H9 (cell line): ENCODE measurements at regions not wholly inside any gene's neighbourhood (a gene's known extent, or its start where the extent isn't known, plus 50 kb on each side); places are given as distances from the start of the nearest gene placed in this dataset.

Experiments
- DNase-seq: peaks from one replicate; pipeline ENCODE4 v3.0.0-alpha.2; 2017
- H2AFZ ChIP-seq: one replicate; pipeline ENCODE4 v1.6.1; 2013; ENCODE audit warnings: mild to moderate bottlenecking, low read length, control low read depth, moderate library complexity
- H2AK5ac ChIP-seq: 2 replicates; pipeline ENCODE4 v1.6.1; 2013; ENCODE audit warnings: low read length, control low read depth, mixed read lengths; ENCODE audit not compliant: insufficient read length
- H2BK120ac ChIP-seq: one replicate; pipeline ENCODE4 v1.6.1; 2013; ENCODE audit warnings: low read depth, mild to moderate bottlenecking, low read length, control low read depth, inconsistent platforms; ENCODE audit not compliant: poor library complexity, severe bottlenecking
- H2BK12ac ChIP-seq: 2 replicates; pipeline ENCODE4 v1.6.1; 2013; ENCODE audit warnings: low read length, control low read depth, mixed read lengths, low read depth; ENCODE audit not compliant: insufficient read length
- H2BK15ac ChIP-seq: 2 replicates; pipeline ENCODE4 v1.6.1; 2013; ENCODE audit warnings: low read depth, low read length, control low read depth
- H2BK20ac ChIP-seq: one replicate; pipeline ENCODE4 v1.6.1; 2013; ENCODE audit warnings: low read depth, mild to moderate bottlenecking, low read length, control low read depth, inconsistent platforms; ENCODE audit not compliant: poor library complexity, severe bottlenecking
- H2BK5ac ChIP-seq: 2 replicates; pipeline ENCODE4 v1.6.1; 2013; ENCODE audit warnings: low read length, control low read depth, mixed read lengths; ENCODE audit not compliant: insufficient read length
- H3K14ac ChIP-seq: 2 replicates; pipeline ENCODE4 v1.6.1; 2013; ENCODE audit warnings: low read length, control low read depth; ENCODE audit not compliant: insufficient read depth
- H3K18ac ChIP-seq: 2 replicates; pipeline ENCODE4 v1.6.1; 2013; ENCODE audit warnings: low read depth, mild to moderate bottlenecking, mixed read lengths, low read length, control low read depth; ENCODE audit not compliant: insufficient read length
- H3K23ac ChIP-seq: 2 replicates; pipeline ENCODE4 v1.6.1; 2013; ENCODE audit warnings: low read length, control low read depth, mixed read lengths, low read depth; ENCODE audit not compliant: insufficient read length
- H3K23me2 ChIP-seq: 2 replicates; pipeline ENCODE4 v1.6.1; 2013; ENCODE audit warnings: low read depth, mild to moderate bottlenecking, mixed read lengths, low read length, control low read depth; ENCODE audit not compliant: insufficient read length, poor library complexity, severe bottlenecking
- H3K27ac ChIP-seq: 2 replicates; pipeline ENCODE4 v1.5.1; 2013; ENCODE audit warnings: low read length, control low read depth, mixed read lengths, low read depth; ENCODE audit not compliant: insufficient read length
- H3K27me3 ChIP-seq: 2 replicates; pipeline ENCODE4 v1.6.1; 2013; ENCODE audit warnings: low read length, control low read depth, inconsistent platforms; ENCODE audit not compliant: insufficient read depth
- H3K4ac ChIP-seq: 2 replicates; pipeline ENCODE4 v1.6.1; 2013; ENCODE audit warnings: low read depth, mild to moderate bottlenecking, control low read depth, inconsistent platforms, low read length, moderate library complexity
- H3K4me1 ChIP-seq: 2 replicates; pipeline ENCODE4 v1.6.1; 2013; ENCODE audit warnings: low read length, control low read depth, inconsistent platforms; ENCODE audit not compliant: insufficient read depth
- H3K4me2 ChIP-seq: 2 replicates; pipeline ENCODE4 v1.6.1; 2013; ENCODE audit warnings: low read length, control low read depth, mixed read lengths; ENCODE audit not compliant: insufficient read length, insufficient read depth
- H3K56ac ChIP-seq: 2 replicates; pipeline ENCODE4 v1.6.1; 2013; ENCODE audit warnings: low read depth, mild to moderate bottlenecking, mixed read lengths, low read length, control low read depth; ENCODE audit not compliant: insufficient read length
- H3K79me1 ChIP-seq: 2 replicates; pipeline ENCODE4 v1.6.1; 2013; ENCODE audit warnings: low read depth, mild to moderate bottlenecking, moderate library complexity, low read length, control low read depth, inconsistent platforms; ENCODE audit not compliant: insufficient read depth, poor library complexity, severe bottlenecking
- H3K79me2 ChIP-seq: 2 replicates; pipeline ENCODE4 v1.6.1; 2013; ENCODE audit warnings: low read length, control low read depth, inconsistent platforms; ENCODE audit not compliant: insufficient read depth
- H3K9ac ChIP-seq: 2 replicates; pipeline ENCODE4 v1.6.1; 2013; ENCODE audit warnings: low read length, control low read depth, mixed read lengths; ENCODE audit not compliant: insufficient read length; ENCODE audit errors: extremely low read depth
- H3K9me3 ChIP-seq: one replicate; pipeline ENCODE4 v1.6.1; 2013; ENCODE audit warnings: low read depth, low read length, inconsistent platforms; ENCODE audit not compliant: control insufficient read depth
- H3T11ph ChIP-seq: one replicate; pipeline ENCODE4 v1.6.1; 2013; ENCODE audit warnings: mild to moderate bottlenecking, low read length, control low read depth, inconsistent platforms
- H4K20me1 ChIP-seq: one replicate; pipeline ENCODE4 v1.6.1; 2013; ENCODE audit not compliant: control insufficient read depth, insufficient read length, insufficient read depth
- H4K5ac ChIP-seq: 2 replicates; pipeline ENCODE4 v1.6.1; 2013; ENCODE audit warnings: low read depth, mild to moderate bottlenecking, mixed read lengths, low read length, control low read depth; ENCODE audit not compliant: insufficient read length
- H4K8ac ChIP-seq: replicated peaks from 2 replicates; pipeline ENCODE4 v1.6.1; 2013; ENCODE audit warnings: low read length, control low read depth, mixed read lengths, low read depth; ENCODE audit not compliant: insufficient read length
- H4K91ac ChIP-seq: 2 replicates; pipeline ENCODE4 v1.6.1; 2013; ENCODE audit warnings: low read depth, mild to moderate bottlenecking, moderate library complexity, mixed read lengths, low read length, control low read depth; ENCODE audit not compliant: insufficient read length
- H3K27ac Mint-ChIP-seq, 3 experiments: 2 replicates in 2 of 3; 3 replicates in 1 of 3; pipeline ENCODE4 v1.8.0; 2020 to 2021; ENCODE audit warnings: mixed read lengths in 3 of 3, mild to moderate bottlenecking in 1 of 3, moderate library complexity in 1 of 3
- H3K27me3 Mint-ChIP-seq: 2 replicates; pipeline ENCODE4 v1.8.0; 2021; ENCODE audit warnings: low read depth, mild to moderate bottlenecking, moderate library complexity, mixed read lengths
- H3K36me3 Mint-ChIP-seq, 3 experiments: 2 replicates in 2 of 3; 3 replicates in 1 of 3; pipeline ENCODE4 v1.8.0; 2020 to 2021; ENCODE audit warnings: low read depth in 3 of 3, mixed read lengths in 3 of 3; ENCODE audit not compliant: insufficient read depth in 1 of 3
- H3K4me1 Mint-ChIP-seq, 2 experiments: 2 replicates each; pipeline ENCODE4 v1.8.0; 2020; ENCODE audit warnings: mixed read lengths in 2 of 2
- H3K4me3 Mint-ChIP-seq, 2 experiments: 2 replicates in 1 of 2; 3 replicates in 1 of 2; pipeline ENCODE4 v1.8.0; 2020 to 2021; ENCODE audit warnings: mild to moderate bottlenecking in 2 of 2, mixed read lengths in 2 of 2, moderate library complexity in 1 of 2
- H3K9me3 Mint-ChIP-seq, 2 experiments: 2 replicates in 1 of 2; 3 replicates in 1 of 2; pipeline ENCODE4 v1.8.0; 2020; ENCODE audit warnings: mild to moderate bottlenecking in 2 of 2, mixed read lengths in 2 of 2, moderate library complexity in 1 of 2
- WGBS: extraction: QIAGEN DNeasy Blood & Tissue Kit; methylation state at CpG from one replicate; pipeline ENCODE4 v1.1.7; 2013; ENCODE audit warnings: missing lambda C conversion rate, low lambda C conversion rate, mixed read lengths; ENCODE audit not compliant: insufficient read length; ENCODE audit errors: extremely low coverage; 5-methylcytosine and 5-hydroxymethylcytosine counted together
- TF ChIP-seq, protein P1 (sequence below): fragments of 200-600 bp; sonication (generic); conservative IDR thresholded peaks from 3 replicates; pipeline ENCODE4 v1.8.0; 2021; ENCODE audit warnings: antibody characterized with exemption, mild to moderate bottlenecking

DNA sequence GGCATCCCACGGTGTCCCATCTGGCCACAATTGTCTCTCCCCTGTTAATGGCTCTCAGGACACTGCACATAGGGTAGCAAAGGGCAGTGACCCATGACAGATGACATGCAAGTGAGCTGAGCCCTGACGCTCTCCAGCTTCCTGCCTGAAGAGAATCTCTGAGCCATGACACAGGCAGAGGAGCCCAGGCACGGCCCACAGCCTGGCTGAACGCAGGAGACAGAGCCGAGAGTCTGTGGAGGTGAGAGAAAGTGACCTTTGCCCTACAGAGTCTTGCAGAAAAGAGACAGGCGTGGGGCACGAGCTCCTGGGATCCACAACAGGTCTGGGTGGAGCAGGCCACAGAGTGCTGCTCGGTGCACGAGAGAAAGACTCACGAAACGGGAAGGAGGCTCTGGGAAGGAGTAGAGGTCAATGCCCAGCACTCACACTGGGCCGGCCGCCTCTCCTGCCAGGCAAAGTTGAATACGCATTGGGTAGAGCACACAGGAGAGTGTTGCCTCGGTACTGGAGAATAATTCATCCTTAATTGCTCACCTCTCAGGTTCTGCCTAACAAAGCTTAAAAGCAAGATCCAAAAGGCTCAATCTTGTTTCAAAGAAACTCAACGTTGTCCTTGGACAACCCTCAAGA lies 90.3 kb downstream of the MRPL36 start:
- no peaks in the 10 kb centered on the region; a peak in 1 of 5 replicates for H3K9me3 Mint-ChIP-seq

More for the DNA sequence above, 90.3 kb downstream of the MRPL36 start:
- peak overlapping the region; percentile 30 for H3K18ac ChIP-seq
- no peak overlapping the region for H2BK120ac ChIP-seq
- H3K23me2 ChIP-seq = no peaks in the 10 kb centered on the region
- no peaks in the 10 kb centered on the region for H3K79me1 ChIP-seq
- no peak overlapping the region for H2BK20ac ChIP-seq
- H3K9ac ChIP-seq = no peak overlapping the region
- H3K4me1 ChIP-seq = no peaks in the 10 kb centered on the region; the same call in 1 of the 2 replicates
- no peak overlapping the region for H3K4ac ChIP-seq
- no peak overlapping the region for H2BK15ac ChIP-seq
- H3K4me1 Mint-ChIP-seq = peaks cover 10 to 11% of the 10 kb centered on the region in 2 experiments
- H3K27me3 ChIP-seq = no peaks in the 10 kb centered on the region; the same call in 1 of the 2 replicates
- H3T11ph ChIP-seq = no peak overlapping the region
- no peaks in the 10 kb centered on the region for H3K9me3 ChIP-seq
- H2AK5ac ChIP-seq = no peak overlapping the region
- peaks cover 0 to 4% (median 0%) of the 10 kb centered on the region in 3 experiments; a peak in 2 of 7 replicates for H3K36me3 Mint-ChIP-seq
- no peak overlapping the region for H3K56ac ChIP-seq
- peak overlapping the region; percentile 39; the same call in 1 of the 2 replicates for H3K14ac ChIP-seq
- H4K8ac ChIP-seq = no peak overlapping the region
- H3K27ac ChIP-seq = no peak overlapping the region
- H4K20me1 ChIP-seq = no peaks in the 10 kb centered on the region
- WGBS = no CpG with 5 or more reads among the region's 16 CpGs
- peaks cover 27% of the 10 kb centered on the region for H3K27me3 Mint-ChIP-seq
- H3K27ac Mint-ChIP-seq = peak overlapping the region in 2 of 3 experiments; percentile 27 to 85; a peak in 1 of 7 replicates
- no peak overlapping the region for H2BK5ac ChIP-seq
- H4K91ac ChIP-seq = no peak overlapping the region
- no peak overlapping the region for H4K5ac ChIP-seq
- H3K79me2 ChIP-seq = no peaks in the 10 kb centered on the region
- peak overlapping the region; percentile 51 for H3K4me2 ChIP-seq
- no peak overlapping the region for H2BK12ac ChIP-seq
- H3K4me3 Mint-ChIP-seq = peak overlapping the region; percentile 75 to 85
- TF ChIP-seq, protein P1, sequence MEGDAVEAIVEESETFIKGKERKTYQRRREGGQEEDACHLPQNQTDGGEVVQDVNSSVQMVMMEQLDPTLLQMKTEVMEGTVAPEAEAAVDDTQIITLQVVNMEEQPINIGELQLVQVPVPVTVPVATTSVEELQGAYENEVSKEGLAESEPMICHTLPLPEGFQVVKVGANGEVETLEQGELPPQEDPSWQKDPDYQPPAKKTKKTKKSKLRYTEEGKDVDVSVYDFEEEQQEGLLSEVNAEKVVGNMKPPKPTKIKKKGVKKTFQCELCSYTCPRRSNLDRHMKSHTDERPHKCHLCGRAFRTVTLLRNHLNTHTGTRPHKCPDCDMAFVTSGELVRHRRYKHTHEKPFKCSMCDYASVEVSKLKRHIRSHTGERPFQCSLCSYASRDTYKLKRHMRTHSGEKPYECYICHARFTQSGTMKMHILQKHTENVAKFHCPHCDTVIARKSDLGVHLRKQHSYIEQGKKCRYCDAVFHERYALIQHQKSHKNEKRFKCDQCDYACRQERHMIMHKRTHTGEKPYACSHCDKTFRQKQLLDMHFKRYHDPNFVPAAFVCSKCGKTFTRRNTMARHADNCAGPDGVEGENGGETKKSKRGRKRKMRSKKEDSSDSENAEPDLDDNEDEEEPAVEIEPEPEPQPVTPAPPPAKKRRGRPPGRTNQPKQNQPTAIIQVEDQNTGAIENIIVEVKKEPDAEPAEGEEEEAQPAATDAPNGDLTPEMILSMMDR = no peak
- H3K23ac ChIP-seq = no peak overlapping the region
- peak; percentile 44 for DNase-seq
- H2AFZ ChIP-seq = no peak overlapping the region
